GM23338 (cell line): ENCODE measurements at regions not wholly inside any gene's neighbourhood (a gene's known extent, or its start where the extent isn't known, plus 50 kb on each side); places are given as distances from the start of the nearest gene placed in this dataset.

Source experiments
- CREB1 ChIP-seq: fragments of 250-450 bp; sonication (Bioruptor Pico); IDR thresholded peaks from 2 replicates; pipeline ENCODE4 v1.5.0; 2020; ENCODE audit warnings: low read depth, mild to moderate bottlenecking, moderate library complexity
- EZH2 ChIP-seq: fragments of 200-600 bp; sonication (generic); IDR thresholded peaks from one replicate; pipeline ENCODE4 v1.8.0; 2017; ENCODE audit warnings: antibody characterized with exemption, mild to moderate bottlenecking, low read depth; ENCODE audit not compliant: unreplicated experiment
- EZH2phosphoT487 ChIP-seq: fragments of 200-600 bp; sonication (generic); IDR thresholded peaks from one replicate; pipeline ENCODE4 v1.8.1; 2018; ENCODE audit warnings: antibody characterized with exemption; ENCODE audit not compliant: unreplicated experiment
- NANOG ChIP-seq: IDR thresholded peaks from 2 replicates; pipeline ENCODE4 v1.6.1; 2016; ENCODE audit warnings: antibody characterized with exemption, borderline replicate concordance
- POLR2AphosphoS5 ChIP-seq: IDR thresholded peaks from 2 replicates; pipeline ENCODE4 v1.6.1; 2016; ENCODE audit warnings: antibody characterized with exemption, low read depth
- REST ChIP-seq: IDR thresholded peaks from one replicate; pipeline ENCODE4 v1.6.1; 2018; ENCODE audit warnings: antibody characterized with exemption; ENCODE audit not compliant: unreplicated experiment
- STAT1 ChIP-seq: IDR thresholded peaks from one replicate; pipeline ENCODE4 v1.6.1; 2016; ENCODE audit warnings: antibody characterized with exemption; ENCODE audit not compliant: unreplicated experiment
- ZNF331 ChIP-seq: fragments of 250-450 bp; sonication (Bioruptor Pico); IDR thresholded peaks from 2 replicates; pipeline ENCODE4 v1.5.0; 2020; ENCODE audit warnings: low read depth, mild to moderate bottlenecking, moderate library complexity
- TF ChIP-seq, protein P1 (sequence below), 2 experiments: fragments of 200-600 bp in 1 of 2; sonication (generic) in 1 of 2; conservative IDR thresholded peaks; 2 replicates each; pipeline versions ENCODE4 v1.5.1 to v1.6.1; 2016 to 2017; ENCODE audit warnings: antibody characterized with exemption in 2 of 2, low read depth in 2 of 2, mild to moderate bottlenecking in 2 of 2, moderate library complexity in 1 of 2
- TF ChIP-seq, protein P2 (sequence below): IDR thresholded peaks from 2 replicates; pipeline ENCODE4 v1.6.1; 2016; ENCODE audit warnings: antibody characterized with exemption
- TF ChIP-seq, protein P3 (sequence below): fragments of 250-450 bp; sonication (Bioruptor Pico); IDR thresholded peaks from 2 replicates; pipeline ENCODE4 v1.5.0; 2020; ENCODE audit warnings: mild to moderate bottlenecking, moderate library complexity

GRCh38 chrX:20767346-20767745 lies 500.6 kb upstream of the RPS6KA3 start:
- TF ChIP-seq, protein P1, sequence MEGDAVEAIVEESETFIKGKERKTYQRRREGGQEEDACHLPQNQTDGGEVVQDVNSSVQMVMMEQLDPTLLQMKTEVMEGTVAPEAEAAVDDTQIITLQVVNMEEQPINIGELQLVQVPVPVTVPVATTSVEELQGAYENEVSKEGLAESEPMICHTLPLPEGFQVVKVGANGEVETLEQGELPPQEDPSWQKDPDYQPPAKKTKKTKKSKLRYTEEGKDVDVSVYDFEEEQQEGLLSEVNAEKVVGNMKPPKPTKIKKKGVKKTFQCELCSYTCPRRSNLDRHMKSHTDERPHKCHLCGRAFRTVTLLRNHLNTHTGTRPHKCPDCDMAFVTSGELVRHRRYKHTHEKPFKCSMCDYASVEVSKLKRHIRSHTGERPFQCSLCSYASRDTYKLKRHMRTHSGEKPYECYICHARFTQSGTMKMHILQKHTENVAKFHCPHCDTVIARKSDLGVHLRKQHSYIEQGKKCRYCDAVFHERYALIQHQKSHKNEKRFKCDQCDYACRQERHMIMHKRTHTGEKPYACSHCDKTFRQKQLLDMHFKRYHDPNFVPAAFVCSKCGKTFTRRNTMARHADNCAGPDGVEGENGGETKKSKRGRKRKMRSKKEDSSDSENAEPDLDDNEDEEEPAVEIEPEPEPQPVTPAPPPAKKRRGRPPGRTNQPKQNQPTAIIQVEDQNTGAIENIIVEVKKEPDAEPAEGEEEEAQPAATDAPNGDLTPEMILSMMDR (conservative IDR thresholded peaks at IDR 0.05; ENCODE audit: low read depth in 2 of 2), result no peak
- no peak for TF ChIP-seq REST
- no peak for TF ChIP-seq STAT1
- TF ChIP-seq POLR2AphosphoS5, result no peak
- no peak for TF ChIP-seq EZH2phosphoT487
- no peak for TF ChIP-seq CREB1 (CRISPR knock-in tag)
- TF ChIP-seq, protein P2, sequence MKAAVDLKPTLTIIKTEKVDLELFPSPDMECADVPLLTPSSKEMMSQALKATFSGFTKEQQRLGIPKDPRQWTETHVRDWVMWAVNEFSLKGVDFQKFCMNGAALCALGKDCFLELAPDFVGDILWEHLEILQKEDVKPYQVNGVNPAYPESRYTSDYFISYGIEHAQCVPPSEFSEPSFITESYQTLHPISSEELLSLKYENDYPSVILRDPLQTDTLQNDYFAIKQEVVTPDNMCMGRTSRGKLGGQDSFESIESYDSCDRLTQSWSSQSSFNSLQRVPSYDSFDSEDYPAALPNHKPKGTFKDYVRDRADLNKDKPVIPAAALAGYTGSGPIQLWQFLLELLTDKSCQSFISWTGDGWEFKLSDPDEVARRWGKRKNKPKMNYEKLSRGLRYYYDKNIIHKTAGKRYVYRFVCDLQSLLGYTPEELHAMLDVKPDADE, result no peak
- TF ChIP-seq EZH2, result no peak
- TF ChIP-seq ZNF331 (CRISPR knock-in tag), result no peak
- TF ChIP-seq NANOG, result no peak
- TF ChIP-seq, protein P3, sequence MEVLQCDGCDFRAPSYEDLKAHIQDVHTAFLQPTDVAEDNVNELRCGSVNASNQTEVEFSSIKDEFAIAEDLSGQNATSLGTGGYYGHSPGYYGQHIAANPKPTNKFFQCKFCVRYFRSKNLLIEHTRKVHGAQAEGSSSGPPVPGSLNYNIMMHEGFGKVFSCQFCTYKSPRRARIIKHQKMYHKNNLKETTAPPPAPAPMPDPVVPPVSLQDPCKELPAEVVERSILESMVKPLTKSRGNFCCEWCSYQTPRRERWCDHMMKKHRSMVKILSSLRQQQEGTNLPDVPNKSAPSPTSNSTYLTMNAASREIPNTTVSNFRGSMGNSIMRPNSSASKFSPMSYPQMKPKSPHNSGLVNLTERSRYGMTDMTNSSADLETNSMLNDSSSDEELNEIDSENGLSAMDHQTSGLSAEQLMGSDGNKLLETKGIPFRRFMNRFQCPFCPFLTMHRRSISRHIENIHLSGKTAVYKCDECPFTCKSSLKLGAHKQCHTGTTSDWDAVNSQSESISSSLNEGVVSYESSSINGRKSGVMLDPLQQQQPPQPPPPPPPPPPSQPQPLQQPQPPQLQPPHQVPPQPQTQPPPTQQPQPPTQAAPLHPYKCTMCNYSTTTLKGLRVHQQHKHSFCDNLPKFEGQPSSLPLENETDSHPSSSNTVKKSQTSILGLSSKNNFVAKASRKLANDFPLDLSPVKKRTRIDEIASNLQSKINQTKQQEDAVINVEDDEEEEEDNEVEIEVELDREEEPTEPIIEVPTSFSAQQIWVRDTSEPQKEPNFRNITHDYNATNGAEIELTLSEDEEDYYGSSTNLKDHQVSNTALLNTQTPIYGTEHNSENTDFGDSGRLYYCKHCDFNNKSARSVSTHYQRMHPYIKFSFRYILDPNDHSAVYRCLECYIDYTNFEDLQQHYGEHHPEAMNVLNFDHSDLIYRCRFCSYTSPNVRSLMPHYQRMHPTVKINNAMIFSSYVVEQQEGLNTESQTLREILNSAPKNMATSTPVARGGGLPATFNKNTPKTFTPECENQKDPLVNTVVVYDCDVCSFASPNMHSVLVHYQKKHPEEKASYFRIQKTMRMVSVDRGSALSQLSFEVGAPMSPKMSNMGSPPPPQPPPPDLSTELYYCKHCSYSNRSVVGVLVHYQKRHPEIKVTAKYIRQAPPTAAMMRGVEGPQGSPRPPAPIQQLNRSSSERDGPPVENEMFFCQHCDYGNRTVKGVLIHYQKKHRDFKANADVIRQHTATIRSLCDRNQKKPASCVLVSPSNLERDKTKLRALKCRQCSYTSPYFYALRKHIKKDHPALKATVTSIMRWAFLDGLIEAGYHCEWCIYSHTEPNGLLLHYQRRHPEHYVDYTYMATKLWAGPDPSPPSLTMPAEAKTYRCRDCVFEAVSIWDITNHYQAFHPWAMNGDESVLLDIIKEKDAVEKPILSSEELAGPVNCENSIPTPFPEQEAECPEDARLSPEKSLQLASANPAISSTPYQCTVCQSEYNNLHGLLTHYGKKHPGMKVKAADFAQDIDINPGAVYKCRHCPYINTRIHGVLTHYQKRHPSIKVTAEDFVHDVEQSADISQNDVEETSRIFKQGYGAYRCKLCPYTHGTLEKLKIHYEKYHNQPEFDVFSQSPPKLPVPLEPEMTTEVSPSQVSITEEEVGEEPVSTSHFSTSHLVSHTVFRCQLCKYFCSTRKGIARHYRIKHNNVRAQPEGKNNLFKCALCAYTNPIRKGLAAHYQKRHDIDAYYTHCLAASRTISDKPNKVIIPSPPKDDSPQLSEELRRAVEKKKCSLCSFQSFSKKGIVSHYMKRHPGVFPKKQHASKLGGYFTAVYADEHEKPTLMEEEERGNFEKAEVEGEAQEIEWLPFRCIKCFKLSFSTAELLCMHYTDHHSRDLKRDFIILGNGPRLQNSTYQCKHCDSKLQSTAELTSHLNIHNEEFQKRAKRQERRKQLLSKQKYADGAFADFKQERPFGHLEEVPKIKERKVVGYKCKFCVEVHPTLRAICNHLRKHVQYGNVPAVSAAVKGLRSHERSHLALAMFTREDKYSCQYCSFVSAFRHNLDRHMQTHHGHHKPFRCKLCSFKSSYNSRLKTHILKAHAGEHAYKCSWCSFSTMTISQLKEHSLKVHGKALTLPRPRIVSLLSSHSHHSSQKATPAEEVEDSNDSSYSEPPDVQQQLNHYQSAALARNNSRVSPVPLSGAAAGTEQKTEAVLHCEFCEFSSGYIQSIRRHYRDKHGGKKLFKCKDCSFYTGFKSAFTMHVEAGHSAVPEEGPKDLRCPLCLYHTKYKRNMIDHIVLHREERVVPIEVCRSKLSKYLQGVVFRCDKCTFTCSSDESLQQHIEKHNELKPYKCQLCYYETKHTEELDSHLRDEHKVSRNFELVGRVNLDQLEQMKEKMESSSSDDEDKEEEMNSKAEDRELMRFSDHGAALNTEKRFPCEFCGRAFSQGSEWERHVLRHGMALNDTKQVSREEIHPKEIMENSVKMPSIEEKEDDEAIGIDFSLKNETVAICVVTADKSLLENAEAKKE (CRISPR knock-in tag), result no peak
